CD4-positive, alpha-beta memory T cell (primary cell): ENCODE measurements at regions not wholly inside any gene's neighbourhood (a gene's known extent, or its start where the extent isn't known, plus 50 kb on each side); places are given as distances from the start of the nearest gene placed in this dataset.
"Not testable (repeated sequence)": the region's sequence is repeated elsewhere in the genome, so short reads cannot be mapped to it uniquely, and the experiment has no call there.

Experiments used
- CTCF ChIA-PET: fragments of 350-600 bp; sonication (Branson Sonifier 250); formaldehyde crosslinking; loops from one replicate; lab custom pipeline; 2021; ENCODE audit warnings: inconsistent platforms; ENCODE audit not compliant: partially characterized antibody; lab: Charles Lee
- POLR2A ChIA-PET: fragments of 350-600 bp; sonication (Branson Sonifier 250); formaldehyde crosslinking; loops from one replicate; lab custom pipeline; 2021; ENCODE audit not compliant: partially characterized antibody; lab: Charles Lee
- DNase-seq, 5 donors: peaks; one replicate each; pipeline versions ENCODE4 v3.0.0 to v3.0.0-alpha.2; 2020 to 2022; ENCODE audit warnings: mixed read lengths in 1 of 5
- H3K27ac ChIP-seq: one replicate; pipeline ENCODE4 v1.7.0; 2013; ENCODE audit warnings: low read depth, low read length
- H3K27me3 ChIP-seq: 2 replicates; pipeline ENCODE4 v1.7.0; 2013; ENCODE audit warnings: mild to moderate bottlenecking, low read length, moderate library complexity; ENCODE audit not compliant: insufficient read depth
- H3K36me3 ChIP-seq: 2 replicates; pipeline ENCODE4 v1.7.0; 2013; ENCODE audit warnings: mild to moderate bottlenecking, low read length, moderate library complexity; ENCODE audit not compliant: insufficient read depth
- H3K4me1 ChIP-seq: 2 replicates; pipeline ENCODE4 v1.7.0; 2013; ENCODE audit warnings: mild to moderate bottlenecking, low read length, moderate library complexity; ENCODE audit not compliant: insufficient read depth
- H3K4me3 ChIP-seq, 2 donors: one replicate each; pipeline ENCODE4 v1.7.0; 2013; ENCODE audit warnings: low read length in 2 of 2, mild to moderate bottlenecking in 1 of 2
- H3K9me3 ChIP-seq, 2 donors: one replicate each; pipeline ENCODE4 v1.7.0; 2013; ENCODE audit warnings: low read length in 2 of 2, control low read depth in 1 of 2; ENCODE audit not compliant: control insufficient read depth in 1 of 2
- H3K27ac Mint-ChIP-seq, 7 donors: one replicate each; pipeline ENCODE4 v1.8.0; 2020 to 2021; ENCODE audit warnings: mixed read lengths in 7 of 7, mild to moderate bottlenecking in 6 of 7, inconsistent platforms in 3 of 7, moderate library complexity in 3 of 7
- H3K27me3 Mint-ChIP-seq, 2 donors: one replicate each; pipeline ENCODE4 v1.8.0; 2020 to 2021; ENCODE audit warnings: mixed read lengths in 2 of 2
- H3K36me3 Mint-ChIP-seq, 2 donors: one replicate each; pipeline ENCODE4 v1.8.0; 2020 to 2021; ENCODE audit warnings: mixed read lengths in 2 of 2, inconsistent platforms in 1 of 2, mild to moderate bottlenecking in 1 of 2
- H3K4me1 Mint-ChIP-seq, 4 donors: one replicate each; pipeline ENCODE4 v1.8.0; 2020 to 2021; ENCODE audit warnings: mixed read lengths in 4 of 4, mild to moderate bottlenecking in 1 of 4
- H3K4me3 Mint-ChIP-seq, 8 donors: one replicate each; pipeline ENCODE4 v1.8.0; 2020 to 2021; ENCODE audit warnings: mixed read lengths in 8 of 8, mild to moderate bottlenecking in 7 of 8, moderate library complexity in 6 of 8, inconsistent platforms in 3 of 8
- H3K9me3 Mint-ChIP-seq, 8 donors: one replicate each; pipeline ENCODE4 v1.8.0; 2020 to 2021; ENCODE audit warnings: mixed read lengths in 8 of 8, mild to moderate bottlenecking in 5 of 8, inconsistent platforms in 3 of 8, moderate library complexity in 1 of 8
- intact Hi-C: fragments of 100-400 bp; cut with micrococcal nuclease; formaldehyde crosslinking; loops from one replicate; pipeline ENCODE4 v1.15.1; 2023

- intact Hi-C loops: no loop called here
- no peaks in the 10 kb centered on the region for H3K4me1 ChIP-seq
- H3K4me1 Mint-ChIP-seq: no peaks in the 10 kb centered on the region
These were observed 811.1 kb upstream of the LRATD1 start for GRCh38 chr2:13821255-13821880.

DNA sequence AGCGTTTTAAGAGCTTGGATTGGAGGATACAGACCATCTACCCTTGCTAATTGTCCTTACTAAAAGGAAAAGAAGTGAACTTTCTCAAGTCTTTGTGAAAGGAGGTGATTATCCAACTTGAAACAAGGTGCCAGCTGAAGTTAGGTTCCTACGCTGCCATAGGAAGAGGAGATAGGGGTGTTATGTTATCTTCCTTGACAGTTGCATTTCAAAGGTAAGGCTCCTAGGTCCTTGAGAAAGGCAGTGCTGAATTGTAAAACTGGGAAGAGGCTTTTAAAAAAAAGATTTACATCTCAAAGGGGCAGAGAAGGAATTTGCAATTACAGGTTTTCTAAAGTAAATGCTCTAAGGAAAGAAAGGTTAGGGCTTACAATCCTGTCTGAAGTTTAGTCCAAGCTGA, 810.2 kb upstream of the LRATD1 start:
- Histone ChIP-seq H3K36me3 (no peaks in the 10 kb centered on the region), H3K27me3 (no peaks in the 10 kb centered on the region), H3K27ac (no peak overlapping the region), H3K4me1 (no peaks in the 10 kb centered on the region), H3K9me3 (no peaks in the 10 kb centered on the region), H3K4me3 (no peak overlapping the region)
- POLR2A ChIA-PET: no interaction called here
- intact Hi-C loops: no loop called here
- DNase-seq: no peak
- Mint-ChIP-seq H3K9me3 (peaks cover 0 to 2% (median 0%) of the 10 kb centered on the region in 8 donors), H3K27ac (no peak overlapping the region), H3K27me3 (no peaks in the 10 kb centered on the region), H3K4me3 (no peak overlapping the region), H3K36me3 (no peaks in the 10 kb centered on the region), H3K4me1 (no peaks in the 10 kb centered on the region)
- CTCF ChIA-PET: no interaction called here

More at GRCh38 chr2:13821255-13821880, 811.1 kb upstream of the LRATD1 start:
- POLR2A ChIA-PET: no interaction called here
- peaks cover 0 to 2% (median 0%) of the 10 kb centered on the region in 8 donors for H3K9me3 Mint-ChIP-seq
- H3K27me3 Mint-ChIP-seq: no peaks in the 10 kb centered on the region
- no peak overlapping the region for H3K4me3 Mint-ChIP-seq
- H3K36me3 Mint-ChIP-seq: no peaks in the 10 kb centered on the region
- Histone ChIP-seq H3K27me3 (no peaks in the 10 kb centered on the region), H3K36me3 (no peaks in the 10 kb centered on the region), H3K27ac (no peak overlapping the region), H3K9me3 (no peaks in the 10 kb centered on the region), H3K4me3 (no peak overlapping the region)
- CTCF ChIA-PET: no interaction called here
- no peak for DNase-seq
- H3K27ac Mint-ChIP-seq: no peak overlapping the region

DNA sequence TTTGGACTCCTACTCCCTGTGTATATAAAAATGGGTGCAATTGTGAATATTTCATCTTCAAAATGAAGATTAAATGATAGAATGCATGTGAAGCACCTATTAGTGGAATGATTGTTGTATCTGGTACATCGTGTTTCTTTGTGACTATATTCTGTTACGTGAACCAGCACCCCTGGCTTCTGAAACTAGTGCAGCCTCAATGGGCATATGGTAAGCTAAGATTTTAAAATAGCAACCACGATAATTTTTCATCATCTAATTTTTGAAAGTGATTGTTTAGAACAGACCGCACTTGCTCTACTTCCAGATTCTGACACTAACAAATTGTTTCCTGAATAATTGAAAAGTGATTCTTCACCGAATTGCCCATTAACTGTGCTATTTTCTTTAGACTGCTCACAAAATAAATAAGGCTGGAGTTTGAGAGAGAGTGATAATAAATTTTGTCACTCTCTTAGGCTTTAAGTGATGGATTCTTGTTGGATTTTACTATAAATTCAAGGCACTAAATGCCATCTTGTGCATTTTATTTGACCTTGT, 806.1 kb upstream of the LRATD1 start:
- CTCF ChIA-PET: no interaction called here
- POLR2A ChIA-PET: no interaction called here
- Histone ChIP-seq H3K4me1 (no peaks in the 10 kb centered on the region), H3K27ac (no peak overlapping the region), H3K4me3 (no peak overlapping the region), H3K27me3 (no peaks in the 10 kb centered on the region), H3K9me3 (no peaks in the 10 kb centered on the region), H3K36me3 (no peaks in the 10 kb centered on the region)
- intact Hi-C loops: no loop called here
- no peaks in the 10 kb centered on the region for H3K27me3 Mint-ChIP-seq
- H3K9me3 Mint-ChIP-seq: peaks cover 0 to 7% (median 0%) of the 10 kb centered on the region in 8 donors
- no peak overlapping the region for H3K27ac Mint-ChIP-seq
- H3K36me3 Mint-ChIP-seq: no peaks in the 10 kb centered on the region
- no peak overlapping the region for H3K4me3 Mint-ChIP-seq
- no peaks in the 10 kb centered on the region for H3K4me1 Mint-ChIP-seq
- DNase-seq: no peak

- Histone ChIP-seq H3K4me3 (no peak overlapping the region), H3K4me1 (no peaks in the 10 kb centered on the region), H3K27me3 (no peaks in the 10 kb centered on the region), H3K9me3 (no peaks in the 10 kb centered on the region), H3K27ac (no peak overlapping the region), H3K36me3 (no peaks in the 10 kb centered on the region)
- POLR2A ChIA-PET: no interaction called here
- Mint-ChIP-seq H3K27ac (no peak overlapping the region), H3K27me3 (no peaks in the 10 kb centered on the region), H3K4me3 (no peak overlapping the region), H3K9me3 (peaks cover 0 to 13% (median 1%) of the 10 kb centered on the region in 8 donors), H3K36me3 (no peaks in the 10 kb centered on the region), H3K4me1 (no peaks in the 10 kb centered on the region)
- no peak for DNase-seq
- CTCF ChIA-PET: no interaction called here
- intact Hi-C loops: no loop called here
These were observed 773.9 kb upstream of the LRATD1 start for GRCh38 chr2:13858626-13859025.

DNA sequence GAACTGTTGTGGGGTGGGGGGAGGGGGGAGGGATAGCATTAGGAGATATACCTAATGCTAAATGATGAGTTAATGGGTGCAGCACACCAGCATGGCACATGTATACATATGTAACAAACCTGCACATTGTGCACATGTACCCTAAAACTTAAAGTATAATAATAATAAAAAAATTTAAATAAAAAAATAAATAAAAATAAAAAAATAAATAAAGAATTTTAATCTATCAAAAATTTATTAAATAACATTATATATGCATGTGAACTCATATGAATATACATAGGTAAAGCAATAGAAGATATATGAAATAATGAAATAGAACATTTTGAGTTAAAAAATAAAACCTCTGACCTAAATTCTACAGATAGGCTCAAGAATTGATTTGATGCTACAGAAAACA, 764.2 kb upstream of the LRATD1 start:
- H3K4me3 Mint-ChIP-seq, H3K36me3 ChIP-seq, intact Hi-C loops, H3K4me3 ChIP-seq, DNase-seq, H3K27ac ChIP-seq, H3K4me1 Mint-ChIP-seq, CTCF ChIA-PET, H3K36me3 Mint-ChIP-seq, POLR2A ChIA-PET, H3K27ac Mint-ChIP-seq, H3K4me1 ChIP-seq, H3K27me3 ChIP-seq, H3K9me3 ChIP-seq, H3K27me3 Mint-ChIP-seq: not testable (repeated sequence)
- H3K9me3 Mint-ChIP-seq: peaks cover 4 to 18% (median 8%) of the 10 kb centered on the region in 8 donors

GRCh38 chr2:13876491-13877037, 756.0 kb upstream of the LRATD1 start:
- ChIA-PET POLR2A (no interaction called here), CTCF (no interaction called here)
- H3K9me3 ChIP-seq: no peaks in the 10 kb centered on the region
- peaks cover 0 to 2% (median 0%) of the 10 kb centered on the region in 4 donors for H3K4me1 Mint-ChIP-seq
- H3K27me3 ChIP-seq: no peaks in the 10 kb centered on the region
- peaks cover 0 to 9% (median 4%) of the 10 kb centered on the region in 8 donors for H3K9me3 Mint-ChIP-seq
- H3K27ac ChIP-seq: no peak overlapping the region
- H3K4me1 ChIP-seq: no peaks in the 10 kb centered on the region
- H3K4me3 Mint-ChIP-seq: no peak overlapping the region
- H3K27ac Mint-ChIP-seq: no peak overlapping the region
- H3K4me3 ChIP-seq: no peak overlapping the region
- no peaks in the 10 kb centered on the region for H3K36me3 ChIP-seq
- intact Hi-C loops: no loop called here
- DNase-seq: no peak
- H3K27me3 Mint-ChIP-seq: peaks cover 0 to 2% of the 10 kb centered on the region in 2 donors
- H3K36me3 Mint-ChIP-seq: no peaks in the 10 kb centered on the region

DNA sequence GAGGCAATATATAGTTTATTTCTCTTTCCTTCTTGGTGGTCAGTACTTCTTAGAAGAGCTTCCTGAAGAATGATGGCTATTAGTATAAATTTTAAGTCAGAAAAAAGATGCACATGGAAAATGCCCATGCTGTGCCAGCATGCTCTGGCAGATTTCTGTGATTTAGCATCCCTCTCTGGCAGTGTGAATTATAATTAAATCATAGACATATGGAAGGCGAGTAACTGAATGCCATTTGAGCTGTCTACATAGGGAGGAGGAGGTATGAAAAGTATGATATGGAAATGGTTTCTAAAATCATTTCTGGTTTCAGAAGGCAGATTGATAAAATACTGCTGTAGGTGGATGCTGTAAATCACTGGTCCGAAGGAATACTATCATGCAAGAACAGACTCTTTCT, 754.9 kb upstream of the LRATD1 start:
- no peaks in the 10 kb centered on the region for H3K36me3 ChIP-seq
- intact Hi-C loops: no loop called here
- H3K27ac ChIP-seq: no peak overlapping the region
- no peak for DNase-seq
- H3K36me3 Mint-ChIP-seq: no peaks in the 10 kb centered on the region
- ChIA-PET CTCF (no interaction called here), POLR2A (no interaction called here)
- H3K9me3 ChIP-seq: no peaks in the 10 kb centered on the region
- peaks cover 0 to 2% of the 10 kb centered on the region in 2 donors for H3K27me3 Mint-ChIP-seq
- no peak overlapping the region for H3K4me3 ChIP-seq
- peaks cover 0 to 2% (median 0%) of the 10 kb centered on the region in 4 donors for H3K4me1 Mint-ChIP-seq
- H3K4me3 Mint-ChIP-seq: no peak overlapping the region
- no peak overlapping the region for H3K27ac Mint-ChIP-seq
- no peaks in the 10 kb centered on the region for H3K27me3 ChIP-seq
- peaks cover 0 to 8% (median 3%) of the 10 kb centered on the region in 8 donors for H3K9me3 Mint-ChIP-seq
- no peaks in the 10 kb centered on the region for H3K4me1 ChIP-seq
